Activated T-cell treated with anti-CD3 and anti-CD28 coated beads, Interleukin-2, amount 50 U/mL, for 4 hours (primary cell): ENCODE measurements at regions not wholly inside any gene's neighbourhood (a gene's known extent, or its start where the extent isn't known, plus 50 kb on each side); places are given as distances from the start of the nearest gene placed in this dataset.

Experiments used
- ATAC-seq, 2 donors: fragments of 200-7000 bp; cut with Tn5 transposase; one replicate each; pipeline ENCODE4 v1.10.0; 2021
- DNase-seq: peaks from one replicate; pipeline ENCODE4 v3.0.0-alpha.2; 2020
- H3K27me3 Mint-ChIP-seq: one replicate; pipeline ENCODE4 v1.8.0; 2021; ENCODE audit warnings: low read depth, mixed read lengths
- H3K36me3 Mint-ChIP-seq: one replicate; pipeline ENCODE4 v1.8.0; 2022; ENCODE audit warnings: mixed read lengths; ENCODE audit not compliant: insufficient read depth
- H3K4me1 Mint-ChIP-seq: one replicate; pipeline ENCODE4 v1.8.0; 2021; ENCODE audit warnings: low read depth, mixed read lengths
- H3K4me3 Mint-ChIP-seq: one replicate; pipeline ENCODE4 v1.8.0; 2021; ENCODE audit warnings: mild to moderate bottlenecking, moderate library complexity, mixed read lengths
- H3K9me3 Mint-ChIP-seq: one replicate; pipeline ENCODE4 v1.8.0; 2021; ENCODE audit warnings: mixed read lengths

- Mint-ChIP-seq H3K9me3 (no peaks in the 10 kb centered on the region), H3K27me3 (peaks cover 8% of the 10 kb centered on the region), H3K4me1 (no peaks in the 10 kb centered on the region), H3K4me3 (no peak overlapping the region), H3K36me3 (no peaks in the 10 kb centered on the region)
- DNase-seq (no peak), ATAC-seq (no peak)
Measured at GRCh38 chr14:51396222-51396815, 156.3 kb downstream of the TMX1 start.

GRCh38 chr14:51398898-51399297 is 158.9 kb downstream of the TMX1 start:
- Mint-ChIP-seq H3K36me3 (no peaks in the 10 kb centered on the region), H3K4me3 (no peak overlapping the region), H3K4me1 (no peaks in the 10 kb centered on the region), H3K27me3 (peaks cover 12% of the 10 kb centered on the region), H3K9me3 (no peaks in the 10 kb centered on the region)
- DNase-seq (no peak), ATAC-seq (no peak)

GRCh38 chr14:51400139-51400538 is 160.1 kb downstream of the TMX1 start:
- no peaks in the 10 kb centered on the region for H3K4me1 Mint-ChIP-seq
- H3K4me3 Mint-ChIP-seq = no peak overlapping the region
- DNase-seq (no peak), ATAC-seq (no peak)
- no peaks in the 10 kb centered on the region for H3K9me3 Mint-ChIP-seq
- H3K36me3 Mint-ChIP-seq = no peaks in the 10 kb centered on the region
- peaks cover 12% of the 10 kb centered on the region for H3K27me3 Mint-ChIP-seq

GRCh38 chr14:51401272-51401671 is 161.2 kb downstream of the TMX1 start:
- no peaks in the 10 kb centered on the region for H3K4me1 Mint-ChIP-seq
- no peak overlapping the region for H3K4me3 Mint-ChIP-seq
- DNase-seq (no peak), ATAC-seq (no peak)
- H3K9me3 Mint-ChIP-seq = no peaks in the 10 kb centered on the region
- peaks cover 12% of the 10 kb centered on the region for H3K27me3 Mint-ChIP-seq
- no peaks in the 10 kb centered on the region for H3K36me3 Mint-ChIP-seq

- H3K4me1 Mint-ChIP-seq = no peaks in the 10 kb centered on the region
- H3K9me3 Mint-ChIP-seq = no peaks in the 10 kb centered on the region
- DNase-seq = no peak
- no peak for ATAC-seq
- no peaks in the 10 kb centered on the region for H3K36me3 Mint-ChIP-seq
- H3K4me3 Mint-ChIP-seq = no peak overlapping the region
- peaks cover 12% of the 10 kb centered on the region for H3K27me3 Mint-ChIP-seq
Measured at GRCh38 chr14:51401756-51402155, 161.7 kb downstream of the TMX1 start.

- Mint-ChIP-seq H3K4me3 (no peak overlapping the region), H3K4me1 (no peaks in the 10 kb centered on the region), H3K9me3 (peaks cover 7% of the 10 kb centered on the region), H3K36me3 (peaks cover 3% of the 10 kb centered on the region), H3K27me3 (peaks cover 12% of the 10 kb centered on the region)
- DNase-seq (no peak), ATAC-seq (no peak)
Measured at GRCh38 chr14:51410897-51411296, 170.8 kb downstream of the TMX1 start.

GRCh38 chr14:51419685-51420084 is 179.6 kb downstream of the TMX1 start:
- Mint-ChIP-seq H3K36me3 (peaks cover 7% of the 10 kb centered on the region), H3K4me1 (peaks cover 22% of the 10 kb centered on the region), H3K4me3 (no peak overlapping the region), H3K27me3 (peaks cover 15% of the 10 kb centered on the region), H3K9me3 (peaks cover 25% of the 10 kb centered on the region)
- ATAC-seq (peak; percentile 71), DNase-seq (no peak)

- ATAC-seq = no peak
- Mint-ChIP-seq H3K36me3 (peaks cover 4% of the 10 kb centered on the region), H3K4me3 (no peak overlapping the region), H3K4me1 (peaks cover 22% of the 10 kb centered on the region), H3K9me3 (peaks cover 16% of the 10 kb centered on the region), H3K27me3 (peaks cover 2% of the 10 kb centered on the region)
- no peak for DNase-seq
Measured at GRCh38 chr14:51422704-51423103, 182.7 kb downstream of the TMX1 start.

GRCh38 chr14:51424041-51424440 is 184.0 kb downstream of the TMX1 start:
- Mint-ChIP-seq H3K36me3 (peaks cover 3% of the 10 kb centered on the region), H3K4me3 (no peak overlapping the region), H3K9me3 (peaks cover 13% of the 10 kb centered on the region), H3K4me1 (peaks cover 21% of the 10 kb centered on the region), H3K27me3 (peaks cover 6% of the 10 kb centered on the region)
- no peak for ATAC-seq
- no peak for DNase-seq

- Mint-ChIP-seq H3K9me3 (peaks cover 13% of the 10 kb centered on the region), H3K4me1 (peaks cover 15% of the 10 kb centered on the region), H3K4me3 (no peak overlapping the region), H3K27me3 (peaks cover 6% of the 10 kb centered on the region), H3K36me3 (peaks cover 3% of the 10 kb centered on the region)
- DNase-seq (no peak), ATAC-seq (no peak)
Measured at GRCh38 chr14:51424561-51425251, 184.7 kb downstream of the TMX1 start.

- no peaks in the 10 kb centered on the region for H3K4me1 Mint-ChIP-seq
- no peak overlapping the region for H3K4me3 Mint-ChIP-seq
- H3K9me3 Mint-ChIP-seq = no peaks in the 10 kb centered on the region
- ATAC-seq = no peak
- H3K36me3 Mint-ChIP-seq = no peaks in the 10 kb centered on the region
- DNase-seq = no peak
- peaks cover 23% of the 10 kb centered on the region for H3K27me3 Mint-ChIP-seq
Measured at GRCh38 chr14:51428981-51429380, 188.9 kb downstream of the TMX1 start.

- Mint-ChIP-seq H3K36me3 (no peaks in the 10 kb centered on the region), H3K4me1 (no peaks in the 10 kb centered on the region), H3K27me3 (peaks cover 23% of the 10 kb centered on the region), H3K4me3 (no peak overlapping the region), H3K9me3 (no peaks in the 10 kb centered on the region)
- ATAC-seq (no peak), DNase-seq (no peak)
Measured at GRCh38 chr14:51430079-51430478, 190.0 kb downstream of the TMX1 start.

- Mint-ChIP-seq H3K9me3 (no peaks in the 10 kb centered on the region), H3K36me3 (no peaks in the 10 kb centered on the region), H3K27me3 (peaks cover 23% of the 10 kb centered on the region), H3K4me3 (no peak overlapping the region), H3K4me1 (no peaks in the 10 kb centered on the region)
- ATAC-seq = no peak
- DNase-seq = no peak
Measured at GRCh38 chr14:51430633-51431032, 190.6 kb downstream of the TMX1 start.

GRCh38 chr14:51431033-51431709 is 191.1 kb downstream of the TMX1 start:
- DNase-seq = no peak
- no peak for ATAC-seq
- peaks cover 23% of the 10 kb centered on the region for H3K27me3 Mint-ChIP-seq
- H3K4me3 Mint-ChIP-seq = no peak overlapping the region
- H3K9me3 Mint-ChIP-seq = no peaks in the 10 kb centered on the region
- H3K4me1 Mint-ChIP-seq = no peaks in the 10 kb centered on the region
- H3K36me3 Mint-ChIP-seq = no peaks in the 10 kb centered on the region

- H3K9me3 Mint-ChIP-seq = no peaks in the 10 kb centered on the region
- no peak for DNase-seq
- H3K4me3 Mint-ChIP-seq = no peak overlapping the region
- H3K36me3 Mint-ChIP-seq = no peaks in the 10 kb centered on the region
- H3K4me1 Mint-ChIP-seq = no peaks in the 10 kb centered on the region
- H3K27me3 Mint-ChIP-seq = peaks cover 26% of the 10 kb centered on the region
- ATAC-seq = no peak
Measured at GRCh38 chr14:51431741-51432140, 191.7 kb downstream of the TMX1 start.
